GM21447 (cell line): ENCODE measurements at regions not wholly inside any gene's neighbourhood (a gene's known extent, or its start where the extent isn't known, plus 50 kb on each side); places are given as distances from the start of the nearest gene placed in this dataset.
"Not testable (repeated sequence)": the region's sequence is repeated elsewhere in the genome, so short reads cannot be mapped to it uniquely, and the experiment has no call there.

Experiments
- ATAC-seq: cut with Tn5 transposase; IDR thresholded peaks from one replicate; pipeline ENCODE4 v1.9.1; 2021; ENCODE audit not compliant: unreplicated experiment

DNA sequence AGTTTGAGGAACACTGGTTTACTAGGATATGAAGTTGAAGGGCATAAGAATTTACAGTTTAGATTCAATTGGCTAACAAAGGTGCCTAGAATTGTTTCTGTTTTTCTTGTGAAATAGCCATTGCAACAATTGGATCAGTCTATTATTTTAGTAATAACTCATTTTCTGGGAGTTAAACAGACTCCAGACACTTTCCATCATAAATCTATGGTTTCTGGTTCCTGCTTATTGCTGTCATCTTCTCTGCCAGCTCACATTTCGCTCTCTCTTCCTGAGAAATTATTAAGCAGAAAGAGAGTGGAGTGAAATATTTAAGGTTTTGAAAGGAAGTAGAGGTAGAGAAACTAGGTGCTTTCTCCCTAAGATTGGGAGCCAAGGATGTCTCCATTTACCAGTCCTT, 165.1 kb upstream of the PRR16 start:
- ATAC-seq = no peak

DNA sequence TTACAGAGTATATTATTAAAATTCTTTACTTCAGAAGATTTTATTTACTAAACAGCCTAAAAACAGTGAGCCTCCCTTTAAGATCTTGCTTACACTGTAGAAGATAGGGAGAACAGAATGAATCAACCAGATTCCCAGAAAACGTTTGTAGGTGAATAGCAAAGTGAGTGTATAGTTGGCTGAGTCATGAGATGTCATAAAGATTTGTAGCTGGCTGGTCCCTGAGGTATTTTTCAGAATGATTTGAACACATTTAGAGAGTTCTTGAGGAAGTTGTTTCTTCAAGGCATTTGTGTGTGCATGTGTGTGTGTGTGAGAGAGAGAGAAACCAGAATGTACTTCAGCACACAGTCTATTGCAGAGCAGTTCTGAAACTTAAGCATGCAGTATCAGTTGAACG, 159.4 kb upstream of the PRR16 start:
- no peak for ATAC-seq

DNA sequence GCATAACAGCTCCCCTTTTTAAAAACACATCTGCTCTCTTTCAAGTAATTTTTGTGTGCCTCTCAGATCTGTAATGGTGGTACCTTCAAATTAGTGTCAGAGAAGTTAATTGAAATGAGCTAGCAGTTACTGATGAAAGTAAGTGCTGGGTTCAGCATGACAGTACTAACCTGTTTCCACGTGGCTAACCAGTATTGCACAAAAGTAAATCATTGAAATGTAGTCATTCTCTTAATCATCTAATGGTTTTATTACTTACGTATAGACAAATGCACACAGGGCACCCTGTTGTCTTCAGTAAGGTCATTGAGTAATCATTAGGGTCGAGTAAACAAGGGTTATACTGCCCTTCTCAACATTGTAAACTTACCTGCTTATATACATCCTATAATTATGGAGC, 157.8 kb upstream of the PRR16 start:
- ATAC-seq = no peak

DNA sequence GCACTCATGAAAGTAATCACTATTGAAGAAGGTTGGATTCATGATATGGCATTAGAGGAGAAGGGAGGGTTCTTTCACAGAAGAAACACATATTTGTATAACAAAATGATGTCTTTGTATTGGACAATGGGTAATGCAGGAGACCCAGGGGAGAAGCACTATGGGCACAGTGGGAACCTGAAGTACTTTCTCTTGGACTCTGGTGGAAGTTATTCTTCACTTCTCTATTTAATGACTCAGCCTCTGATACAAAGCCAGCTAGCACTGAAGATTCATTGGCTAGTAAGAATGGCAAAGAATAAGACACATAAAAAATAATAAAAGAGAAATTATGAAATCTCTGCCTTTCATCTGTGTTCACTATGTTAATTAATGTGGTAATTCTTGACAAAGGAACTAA, 149.9 kb upstream of the PRR16 start:
- ATAC-seq = no peak

DNA sequence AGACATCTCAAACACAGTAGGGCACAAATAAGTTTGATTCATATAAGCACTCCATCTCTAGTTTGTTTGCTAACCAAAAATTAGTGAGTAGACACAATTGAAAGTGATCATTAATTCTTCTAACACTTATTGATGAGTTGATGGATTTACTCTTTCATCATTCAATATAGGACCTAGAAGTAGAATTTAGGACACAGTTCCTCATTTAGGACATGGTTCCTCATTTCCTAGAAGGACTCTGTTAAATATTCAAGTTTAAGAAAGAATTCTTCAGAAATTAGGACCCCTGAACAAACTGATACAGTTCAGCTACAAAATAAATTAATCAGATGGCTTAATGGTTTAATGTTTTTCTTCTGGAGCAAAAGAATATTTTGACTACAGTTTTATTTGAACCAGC, 143.5 kb upstream of the PRR16 start:
- no peak for ATAC-seq

DNA sequence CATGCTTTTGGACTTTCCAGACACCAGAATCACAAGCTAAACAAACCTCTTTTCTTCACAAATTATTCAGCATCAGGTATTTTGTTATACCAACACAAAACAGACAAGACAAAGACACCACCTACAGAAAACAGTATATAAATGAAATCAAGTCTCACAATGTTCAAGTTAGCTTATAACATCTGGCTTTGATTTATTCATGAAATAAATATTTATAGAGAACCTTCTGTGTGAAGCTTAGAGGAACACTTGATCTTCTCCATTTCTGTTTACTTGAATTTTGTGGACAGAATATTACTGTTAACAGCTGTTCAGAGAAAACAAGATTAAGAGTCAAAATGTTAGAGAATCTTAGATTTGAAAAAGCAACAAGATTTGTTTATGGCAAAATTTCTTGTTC, 137.4 kb upstream of the PRR16 start:
- ATAC-seq = no peak

DNA sequence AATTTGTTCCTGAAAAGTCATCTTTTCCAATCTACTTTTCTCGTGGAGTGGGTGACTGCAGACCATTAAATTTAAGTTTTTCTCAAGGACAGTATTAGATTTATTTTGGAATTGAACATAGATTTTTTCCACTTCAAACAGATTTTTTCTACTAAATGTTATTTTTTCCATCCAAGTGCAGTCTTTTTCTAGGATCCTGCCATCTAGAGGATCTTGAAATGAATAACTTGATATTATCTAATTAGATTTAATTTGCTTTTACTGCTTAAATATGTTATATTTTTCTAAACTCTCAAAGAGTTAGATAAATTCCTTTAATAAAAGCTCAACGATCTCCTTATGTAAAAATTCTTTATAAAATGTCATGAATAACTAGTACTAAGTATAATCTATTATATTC, 136.9 kb upstream of the PRR16 start:
- no peak for ATAC-seq

DNA sequence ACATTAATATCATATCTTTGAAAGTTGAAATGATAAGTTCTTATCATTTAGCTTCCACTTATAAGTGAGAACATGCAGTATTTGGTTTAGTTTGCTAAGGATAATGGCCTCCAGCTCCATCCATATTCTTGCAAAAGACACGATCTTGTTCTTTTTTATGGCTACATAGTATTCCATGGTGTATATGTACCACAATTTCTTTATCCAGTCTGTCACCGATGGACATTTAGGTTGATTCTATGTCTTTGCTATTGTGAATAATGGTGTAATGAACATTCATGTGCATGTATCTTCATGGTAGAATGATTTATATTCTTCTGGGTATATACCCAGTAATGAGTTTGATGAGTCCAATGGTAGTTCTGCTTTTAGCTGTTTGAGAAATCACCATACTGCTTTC, 135.0 kb upstream of the PRR16 start:
- no peak for ATAC-seq

DNA sequence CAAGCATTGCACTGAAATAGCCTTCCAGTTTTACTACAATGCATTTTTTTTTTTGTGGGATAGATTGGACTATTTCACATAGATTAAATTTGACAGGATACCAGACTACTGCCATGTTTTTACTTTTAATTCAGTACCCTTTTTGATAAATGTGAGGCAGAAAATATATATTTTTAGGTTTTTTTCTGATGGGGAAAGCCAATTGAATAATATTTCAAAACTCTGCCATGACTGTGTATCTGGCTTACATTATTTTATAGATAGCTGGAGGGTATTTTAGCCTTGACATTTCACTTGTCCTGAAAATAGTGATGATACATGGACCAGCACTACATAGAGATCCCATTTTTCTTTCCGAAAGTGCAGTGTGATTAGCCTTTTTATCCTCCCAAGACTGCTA, 133.5 kb upstream of the PRR16 start:
- no peak for ATAC-seq

DNA sequence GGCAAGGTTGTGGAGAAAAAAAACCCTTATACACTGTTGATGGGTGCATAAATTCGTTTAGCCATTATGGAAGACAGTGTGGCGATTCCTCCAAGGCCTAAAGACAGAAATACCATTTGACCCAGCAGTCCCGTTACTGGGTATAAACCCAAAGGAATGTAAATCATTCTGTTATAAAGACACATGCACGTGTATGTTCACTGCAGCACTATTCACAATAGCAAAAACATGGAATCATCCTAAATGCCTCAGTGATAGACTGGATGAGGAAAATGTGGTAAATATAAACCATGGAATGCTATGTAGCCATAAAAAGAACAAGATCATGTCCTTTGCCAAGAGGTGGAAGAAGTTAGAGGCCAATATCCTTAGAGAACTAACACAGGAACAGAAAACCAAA, 119.9 kb upstream of the PRR16 start:
- no peak for ATAC-seq

DNA sequence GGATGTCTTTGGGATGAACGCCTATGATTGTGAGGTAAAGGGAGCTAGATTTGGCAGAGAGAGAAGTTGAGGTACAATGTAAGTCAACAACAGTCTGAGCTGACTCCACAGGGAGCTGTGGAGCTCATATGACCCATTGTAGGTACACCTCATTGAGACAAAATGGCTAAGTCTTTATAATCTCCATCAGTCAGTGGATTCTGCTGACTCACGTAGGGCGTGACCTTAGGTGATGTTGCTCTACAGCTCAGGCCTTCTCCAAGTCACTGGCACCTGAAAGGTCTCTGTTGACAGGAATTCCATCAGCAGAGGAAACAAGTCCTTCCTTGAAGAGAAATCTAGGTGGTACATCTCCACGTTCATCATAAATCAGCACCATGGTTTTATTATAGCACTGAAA, 118.2 kb upstream of the PRR16 start:
- ATAC-seq = no peak

DNA sequence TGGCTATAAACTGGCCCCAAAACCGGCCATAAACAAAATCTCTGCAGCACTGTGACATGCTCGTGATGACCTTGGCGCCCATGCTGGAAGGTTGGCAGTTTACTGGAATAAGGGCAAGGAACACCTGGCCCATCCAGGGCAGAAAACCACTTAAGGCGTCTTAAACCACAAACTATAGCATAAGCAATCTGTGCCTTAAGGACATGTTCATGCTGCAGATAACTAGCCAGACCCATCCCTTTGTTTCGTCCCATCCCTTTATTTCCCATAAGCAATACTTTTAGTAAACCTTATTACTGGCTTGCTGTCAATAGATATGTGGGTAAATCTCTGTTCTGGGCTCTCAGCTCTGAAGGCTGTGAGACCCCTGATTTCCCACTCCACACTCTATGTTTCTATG, 113.0 kb upstream of the PRR16 start:
- ATAC-seq = not testable (repeated sequence)

DNA sequence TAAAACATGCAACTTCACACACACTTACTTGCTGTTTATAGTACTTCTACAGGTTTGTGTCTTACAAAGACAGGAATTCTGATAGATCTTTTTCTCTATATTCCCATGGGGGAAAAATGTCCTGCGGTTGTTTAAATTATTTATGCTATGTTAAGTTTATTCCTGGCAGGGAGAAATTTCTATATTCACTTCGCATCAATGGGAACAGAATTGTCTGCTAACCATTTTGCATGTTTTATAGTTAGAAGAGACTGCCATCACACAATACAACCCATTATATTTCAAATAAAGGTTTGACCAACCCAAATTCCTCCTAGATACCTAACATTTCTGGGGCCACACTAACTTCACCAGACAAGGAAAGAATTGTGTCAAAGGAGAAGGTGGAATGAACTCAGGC, 110.0 kb upstream of the PRR16 start:
- no peak for ATAC-seq

DNA sequence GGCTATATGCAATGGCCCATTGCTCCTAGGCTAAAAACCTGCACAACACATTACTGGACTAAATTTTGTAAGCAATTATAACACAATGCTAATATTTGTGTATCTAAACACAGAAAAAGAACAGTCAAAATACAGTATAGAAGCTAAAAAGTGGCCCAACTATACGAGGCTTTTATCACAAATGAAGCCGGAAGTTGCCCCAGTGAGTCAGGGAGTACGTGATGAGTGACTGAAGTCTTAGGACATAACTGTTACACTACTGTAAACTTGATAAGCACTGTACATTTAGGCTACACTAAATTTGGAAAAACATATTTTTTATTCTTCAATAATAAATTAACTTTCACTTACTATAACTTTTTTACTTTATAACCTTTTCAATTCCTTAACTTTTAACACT, 105.2 kb upstream of the PRR16 start:
- no peak for ATAC-seq

DNA sequence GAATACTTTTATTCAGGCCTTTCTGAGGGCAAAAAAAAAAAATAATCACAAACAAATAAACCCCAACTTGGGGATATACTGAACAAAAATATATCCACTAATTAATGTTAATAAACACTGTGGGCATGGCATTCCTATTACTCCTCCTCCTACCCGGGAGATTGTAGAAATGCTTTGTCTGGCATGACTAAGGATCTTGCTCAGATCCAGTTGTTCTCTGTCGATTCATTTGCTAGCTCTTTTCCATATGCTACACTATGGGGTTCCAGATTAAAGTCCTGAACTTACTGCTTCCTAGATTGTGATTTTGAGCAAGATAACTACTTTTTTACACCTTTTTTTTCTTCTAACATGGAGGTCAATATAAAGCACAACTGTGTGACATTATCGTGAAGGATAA, 102.2 kb upstream of the PRR16 start:
- no peak for ATAC-seq

DNA sequence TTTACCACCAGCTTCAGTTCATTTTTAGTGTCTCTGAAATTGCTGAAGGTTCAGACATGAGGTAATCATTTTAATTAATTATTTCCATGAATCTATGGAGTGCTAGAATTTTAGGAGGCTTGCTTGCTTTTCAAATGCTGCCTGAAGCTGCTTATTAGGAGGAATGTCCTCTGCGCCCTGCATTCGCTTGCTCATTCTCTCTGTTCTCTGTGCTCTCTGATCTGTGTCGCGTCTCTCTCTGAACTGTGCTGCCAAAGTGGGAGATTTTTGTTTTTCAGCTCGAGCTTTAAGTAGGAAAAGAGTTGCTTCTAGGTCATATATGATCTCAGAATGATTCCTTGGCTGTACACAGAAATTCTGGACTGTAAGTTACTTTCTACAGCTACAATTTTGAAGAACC, 101.7 kb upstream of the PRR16 start:
- no peak for ATAC-seq

DNA sequence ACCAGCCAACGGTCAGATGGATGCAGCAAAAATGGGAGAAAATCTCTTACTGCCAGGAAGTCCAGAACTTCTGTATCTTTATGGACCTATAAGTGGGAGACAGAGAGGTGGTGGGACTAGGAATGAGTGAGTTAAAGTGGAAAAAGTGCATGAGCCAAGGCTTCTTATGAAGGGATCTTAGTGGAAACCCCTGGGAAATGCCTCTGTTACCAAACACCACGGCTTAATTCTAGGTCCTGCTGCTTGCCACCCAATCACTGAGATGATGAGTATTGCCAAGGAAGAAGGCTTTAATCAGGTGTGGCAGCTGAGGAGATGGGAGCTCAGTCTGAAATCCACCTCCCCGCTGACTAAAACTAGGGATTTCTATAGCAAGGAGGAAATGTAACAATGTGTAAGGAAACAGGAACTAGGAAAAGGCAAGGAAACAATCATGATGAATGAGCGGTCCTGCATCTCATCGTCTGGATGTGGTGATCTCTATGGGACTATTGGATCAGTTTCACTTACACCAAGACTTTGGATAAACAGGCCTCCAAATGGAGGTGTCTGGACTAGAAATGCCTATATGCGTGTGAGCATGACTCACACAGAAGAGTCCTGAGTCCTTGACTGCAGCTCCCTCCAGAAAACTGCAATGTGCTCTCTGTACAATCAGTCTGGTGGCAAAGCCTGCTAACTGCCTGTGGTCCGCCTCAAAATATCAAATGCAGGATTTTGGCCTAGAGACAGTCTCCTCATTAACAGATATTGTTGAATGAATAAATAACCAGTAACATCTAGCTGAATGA, 98.2 kb upstream of the PRR16 start:
- ATAC-seq = no peak

DNA sequence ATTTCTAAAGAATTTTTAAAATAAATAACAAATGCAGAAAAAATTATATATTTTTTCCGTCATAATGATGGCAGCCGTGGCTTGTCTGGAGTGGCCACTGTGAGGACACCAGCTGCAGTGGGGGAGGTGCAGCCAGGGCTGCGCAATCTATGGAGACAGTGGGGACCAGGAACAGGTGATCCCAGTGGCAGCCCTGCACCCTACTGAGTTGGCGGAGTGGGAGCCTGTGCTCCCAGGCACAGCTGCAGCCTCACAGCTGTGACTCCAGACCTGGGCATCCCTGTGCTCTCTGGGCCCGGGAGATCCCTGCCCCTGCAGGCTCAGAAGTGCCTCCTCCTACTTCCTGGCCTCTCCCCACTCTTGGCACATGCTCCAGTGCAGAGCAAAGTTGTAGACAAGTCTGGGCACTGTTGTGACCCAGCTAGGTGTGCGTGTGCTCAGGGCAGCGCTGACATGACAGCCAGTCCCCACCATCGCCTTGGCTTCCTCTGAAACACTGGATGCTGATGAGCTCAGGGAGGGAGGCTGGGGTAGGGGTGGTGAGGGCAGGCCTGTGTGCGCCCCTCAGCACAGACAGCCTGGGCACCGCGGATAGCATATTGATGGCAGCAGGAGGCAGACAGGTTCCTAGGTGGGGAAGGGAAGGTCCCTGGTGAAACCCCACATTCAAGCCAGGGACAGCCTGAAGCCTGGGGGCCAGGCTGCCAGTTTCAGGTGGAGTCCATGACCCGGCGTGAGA, 96.0 kb upstream of the PRR16 start:
- no peak for ATAC-seq

DNA sequence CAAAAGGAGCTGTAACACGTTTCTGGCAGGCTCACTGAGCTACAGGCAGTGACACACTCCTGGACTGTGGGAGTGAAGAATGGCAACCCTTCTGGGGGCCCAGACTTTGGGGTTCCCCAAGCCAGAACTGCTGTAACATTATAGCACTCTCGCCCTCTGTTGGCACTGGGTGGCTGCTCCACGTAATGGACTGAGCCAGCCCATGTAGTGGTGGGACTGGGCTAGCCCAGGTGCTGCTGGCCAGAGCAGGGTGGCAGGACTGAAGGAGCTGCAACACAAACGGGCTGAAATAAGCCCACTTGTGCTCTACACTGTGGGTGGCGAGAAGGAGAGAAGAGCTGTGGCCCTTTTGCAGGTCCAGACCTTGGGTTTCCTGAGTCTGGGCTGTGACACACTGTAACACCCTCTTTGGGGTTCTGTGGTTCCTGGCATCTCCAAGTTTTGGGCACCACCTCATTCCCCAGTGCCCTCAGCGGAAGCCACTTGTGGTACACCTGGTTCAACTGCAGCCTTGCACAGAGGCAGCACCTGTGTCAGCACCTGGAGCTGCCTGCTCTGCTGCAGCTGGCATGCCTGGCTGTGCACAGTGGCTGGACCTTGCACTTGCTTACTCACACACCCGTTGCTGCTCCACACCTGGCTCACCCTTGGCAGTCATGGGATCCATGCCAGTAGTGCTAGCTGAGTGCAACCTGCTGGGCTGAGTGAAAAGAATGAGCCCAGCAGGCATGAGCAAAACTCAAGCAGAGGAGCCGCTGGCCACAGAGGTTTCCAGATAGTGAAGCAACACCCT, 95.0 kb upstream of the PRR16 start:
- no peak for ATAC-seq

DNA sequence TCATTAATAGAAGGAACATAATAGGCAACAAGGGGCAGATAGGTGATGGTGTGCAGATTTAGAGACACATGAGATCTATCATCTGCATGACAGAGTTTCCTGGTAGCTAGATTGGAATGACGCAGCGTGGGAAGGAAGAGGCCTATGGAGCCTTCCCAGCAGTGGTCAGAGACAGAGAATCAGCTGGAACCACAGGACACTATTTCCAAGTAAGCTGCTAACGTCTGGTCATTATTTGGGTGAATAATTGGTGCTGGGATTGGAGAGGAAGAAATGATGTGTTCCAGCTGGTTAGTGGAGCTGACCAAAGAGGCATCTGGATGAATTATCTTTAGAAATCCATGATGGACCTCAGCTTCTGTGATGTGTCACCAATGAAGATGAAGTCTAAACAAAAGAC, 91.2 kb upstream of the PRR16 start:
- no peak for ATAC-seq

DNA sequence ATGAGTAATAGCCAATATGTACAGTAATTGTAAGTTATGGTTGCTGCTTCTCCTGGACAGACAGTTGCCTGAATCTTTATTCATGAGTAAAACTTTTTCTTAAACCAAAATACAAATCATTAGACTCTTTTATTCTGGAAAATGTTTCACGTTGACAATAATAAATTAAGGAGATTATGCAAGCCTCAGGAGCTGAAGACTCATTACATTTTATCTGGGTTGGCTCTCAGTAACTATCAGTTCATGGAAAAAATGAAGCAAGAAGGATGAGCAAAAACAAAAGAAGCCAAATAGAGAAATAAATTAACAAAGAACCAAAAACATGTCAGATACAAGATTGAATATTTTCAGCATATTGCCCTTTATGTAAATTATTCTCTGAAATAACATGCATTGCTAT, 88.9 kb upstream of the PRR16 start:
- no peak for ATAC-seq

DNA sequence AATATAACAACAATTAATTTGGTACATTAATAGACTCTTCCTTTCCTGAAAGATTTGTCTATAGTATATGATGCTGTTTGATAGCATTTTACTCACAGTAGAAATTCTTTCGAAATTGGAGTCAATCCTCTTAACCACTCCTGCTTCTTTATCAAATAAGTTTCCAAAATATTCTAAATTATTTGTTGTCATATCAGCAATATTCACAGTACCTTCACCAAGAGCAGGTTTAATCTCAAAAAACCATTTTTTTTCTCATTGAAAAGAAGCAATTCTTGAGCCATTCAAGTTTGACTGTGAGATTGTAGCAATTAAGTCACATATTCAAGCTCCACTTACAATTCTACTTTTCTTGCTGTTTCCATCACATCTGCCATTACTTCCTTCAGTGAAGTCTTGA, 83.5 kb upstream of the PRR16 start:
- ATAC-seq = no peak
